ENCODE measurements at regions not wholly inside any gene's neighbourhood (a gene's known extent, or its start where the extent isn't known, plus 50 kb on each side); places are given as distances from the start of the nearest gene placed in this dataset.

DNA sequence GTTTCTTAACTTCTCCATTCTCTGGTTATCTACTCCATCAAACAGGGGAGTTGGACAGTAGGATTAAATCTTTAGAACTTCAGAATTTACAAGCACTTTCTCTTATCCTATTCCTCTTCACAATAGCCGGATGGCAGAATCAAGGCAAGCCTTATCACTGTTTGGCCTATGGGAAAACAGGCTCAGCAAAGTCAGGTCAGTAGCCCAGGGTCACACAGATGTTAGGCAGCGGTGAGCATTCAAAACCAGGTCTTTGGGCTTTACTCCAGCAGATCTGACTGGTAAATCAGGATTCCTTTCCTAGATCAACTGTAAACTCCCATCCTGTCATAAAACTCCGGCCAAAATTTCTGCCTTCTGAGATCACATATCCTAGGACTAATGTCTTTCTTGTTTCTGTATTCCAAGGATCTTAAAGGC is 258.4 kb downstream of the OPA1 start:
- WGBS (ENCODE audit: extremely low coverage, insufficient coverage, insufficient read length), result no CpG with 5 or more reads among the region's 3 CpGs
- Histone ChIP-seq H3K79me1 (ENCODE audit: low read length) (peaks cover 6% of the 10 kb centered on the region), H3K27ac (ENCODE audit: low read depth, low read length) (no peak overlapping the region), H2BK120ac (ENCODE audit: insufficient read depth, low read length, poor library complexity) (no peak overlapping the region), H4K8ac (ENCODE audit: low read depth, low read length) (no peak overlapping the region), H4K12ac (ENCODE audit: low read depth, low read length) (no peak overlapping the region), H3K18ac (ENCODE audit: low read length) (no peak overlapping the region), H2BK5ac (ENCODE audit: low read depth, low read length, poor library complexity) (no peak overlapping the region), H3K14ac (ENCODE audit: low read length) (no peak overlapping the region), H3K27me3 (ENCODE audit: insufficient read depth, low read length) (no peaks in the 10 kb centered on the region), H3K23ac (ENCODE audit: low read length) (no peak overlapping the region), H2BK12ac (ENCODE audit: low read length) (no peak overlapping the region), H3K79me2 (ENCODE audit: control insufficient read depth, insufficient read depth, low read length, poor library complexity) (no peaks in the 10 kb centered on the region), H3K4me1 (ENCODE audit: control insufficient read depth in 1 of 2, insufficient read depth in 2 of 2, low read length in 2 of 2) (peaks cover 4 to 9% of the 10 kb centered on the region in 2 experiments), H3K4me3 (ENCODE audit: low read depth, low read length) (no peak overlapping the region), H3K4me2 (ENCODE audit: low read length) (no peak overlapping the region), H2AFZ (ENCODE audit: insufficient read depth, low read length, poor library complexity) (no peak overlapping the region), H3K36me3 (ENCODE audit: control insufficient read depth in 1 of 2, insufficient read depth in 2 of 2, low read length in 2 of 2) (no peaks in the 10 kb centered on the region), H3K9ac (ENCODE audit: low read length) (no peak overlapping the region), H3K9me3 (ENCODE audit: insufficient read depth, low read depth, low read length) (no peaks in the 10 kb centered on the region), H2AK5ac (ENCODE audit: low read length) (no peak overlapping the region), H3K4ac (ENCODE audit: low read depth, low read length) (no peak overlapping the region), H4K91ac (ENCODE audit: low read depth, low read length) (no peak overlapping the region)
- DNase-seq, result peak; percentile 45 to 77

DNA sequence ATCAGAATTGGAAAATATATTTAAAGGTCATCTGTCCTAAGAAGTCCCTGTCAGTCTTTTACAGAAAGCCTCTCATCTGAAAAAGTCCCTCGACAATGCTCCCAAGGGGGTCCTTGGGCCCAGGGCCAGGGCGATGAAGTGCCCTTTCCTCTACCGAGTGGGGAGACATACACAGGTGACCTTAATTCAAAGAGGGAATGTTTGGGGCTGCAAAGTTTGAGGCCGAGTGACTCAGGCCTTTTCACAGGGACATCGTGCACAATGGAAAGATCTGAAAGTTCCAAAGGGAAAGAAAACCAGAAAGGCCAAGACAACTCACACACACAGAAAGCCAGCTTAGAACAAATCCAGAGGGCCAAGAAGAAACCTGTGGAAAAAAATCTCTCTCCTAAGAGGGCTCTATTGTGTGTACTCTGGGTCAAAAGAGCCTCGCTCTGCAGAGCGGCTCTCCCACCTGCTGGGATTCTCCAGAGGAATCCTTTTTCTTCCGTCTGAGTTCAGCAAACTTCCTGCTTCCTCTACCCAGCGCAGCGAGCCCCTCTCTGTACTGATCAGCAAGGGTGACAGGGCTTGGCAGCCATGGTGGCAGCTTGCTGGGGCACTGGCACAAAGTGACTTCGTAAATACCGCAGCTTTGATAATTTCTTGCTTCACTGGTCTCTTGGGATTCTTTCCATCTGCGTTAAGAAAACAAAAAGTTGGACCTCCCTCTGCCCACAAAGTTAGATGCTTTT is 259.1 kb downstream of the OPA1 start:
- Histone ChIP-seq H3K27ac (ENCODE audit: low read depth, low read length) (peak overlapping the region; percentile 6), H4K12ac (ENCODE audit: low read depth, low read length) (no peak overlapping the region), H3K4ac (ENCODE audit: low read depth, low read length) (no peak overlapping the region), H4K8ac (ENCODE audit: low read depth, low read length) (no peak overlapping the region), H3K4me1 (ENCODE audit: control insufficient read depth in 1 of 2, insufficient read depth in 2 of 2, low read length in 2 of 2) (peaks cover 4 to 9% of the 10 kb centered on the region in 2 experiments), H3K9ac (ENCODE audit: low read length) (no peak overlapping the region), H3K27me3 (ENCODE audit: insufficient read depth, low read length) (no peaks in the 10 kb centered on the region), H3K79me1 (ENCODE audit: low read length) (peaks cover 6% of the 10 kb centered on the region), H2BK12ac (ENCODE audit: low read length) (peak overlapping the region; percentile 79), H3K79me2 (ENCODE audit: control insufficient read depth, insufficient read depth, low read length, poor library complexity) (no peaks in the 10 kb centered on the region), H3K23ac (ENCODE audit: low read length) (no peak overlapping the region), H2BK5ac (ENCODE audit: low read depth, low read length, poor library complexity) (no peak overlapping the region), H3K14ac (ENCODE audit: low read length) (no peak overlapping the region), H3K4me2 (ENCODE audit: low read length) (no peak overlapping the region), H2AK5ac (ENCODE audit: low read length) (no peak overlapping the region), H4K91ac (ENCODE audit: low read depth, low read length) (peak overlapping the region; percentile 36), H3K9me3 (ENCODE audit: insufficient read depth, low read depth, low read length) (no peaks in the 10 kb centered on the region), H3K4me3 (ENCODE audit: low read depth, low read length) (no peak overlapping the region), H3K36me3 (ENCODE audit: control insufficient read depth in 1 of 2, insufficient read depth in 2 of 2, low read length in 2 of 2) (no peaks in the 10 kb centered on the region), H3K18ac (ENCODE audit: low read length) (no peak overlapping the region), H2BK120ac (ENCODE audit: insufficient read depth, low read length, poor library complexity) (peak overlapping the region; percentile 89), H2AFZ (ENCODE audit: insufficient read depth, low read length, poor library complexity) (no peak overlapping the region)
- no peak for DNase-seq
- WGBS (ENCODE audit: extremely low coverage, insufficient coverage, insufficient read length), result no CpG with 5 or more reads among the region's 13 CpGs

DNA sequence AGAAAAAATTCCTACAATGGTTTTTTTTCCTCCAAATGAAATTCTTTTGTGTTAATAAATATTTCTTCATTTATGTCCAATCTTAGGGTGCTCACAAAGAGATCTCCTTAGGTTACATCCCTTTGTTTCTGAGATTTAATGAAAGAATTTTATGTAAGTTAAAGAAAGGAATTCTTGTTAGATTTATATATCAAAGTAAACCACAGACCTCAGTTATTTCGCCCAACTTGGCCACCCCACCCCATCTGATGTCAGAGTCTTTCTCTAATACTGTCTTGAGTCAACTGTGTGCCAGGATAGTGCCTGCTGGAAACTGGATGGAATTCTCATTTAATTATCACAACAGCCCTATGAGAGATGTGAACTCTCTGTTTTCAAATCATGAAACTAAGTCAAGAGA is 259.9 kb downstream of the OPA1 start:
- Histone ChIP-seq H3K9me3 (ENCODE audit: insufficient read depth, low read depth, low read length) (no peaks in the 10 kb centered on the region), H3K4me2 (ENCODE audit: low read length) (no peak overlapping the region)
- WGBS (ENCODE audit: extremely low coverage, insufficient coverage, insufficient read length), result no CpG with 5 or more reads among the region's 1 CpG

DNA sequence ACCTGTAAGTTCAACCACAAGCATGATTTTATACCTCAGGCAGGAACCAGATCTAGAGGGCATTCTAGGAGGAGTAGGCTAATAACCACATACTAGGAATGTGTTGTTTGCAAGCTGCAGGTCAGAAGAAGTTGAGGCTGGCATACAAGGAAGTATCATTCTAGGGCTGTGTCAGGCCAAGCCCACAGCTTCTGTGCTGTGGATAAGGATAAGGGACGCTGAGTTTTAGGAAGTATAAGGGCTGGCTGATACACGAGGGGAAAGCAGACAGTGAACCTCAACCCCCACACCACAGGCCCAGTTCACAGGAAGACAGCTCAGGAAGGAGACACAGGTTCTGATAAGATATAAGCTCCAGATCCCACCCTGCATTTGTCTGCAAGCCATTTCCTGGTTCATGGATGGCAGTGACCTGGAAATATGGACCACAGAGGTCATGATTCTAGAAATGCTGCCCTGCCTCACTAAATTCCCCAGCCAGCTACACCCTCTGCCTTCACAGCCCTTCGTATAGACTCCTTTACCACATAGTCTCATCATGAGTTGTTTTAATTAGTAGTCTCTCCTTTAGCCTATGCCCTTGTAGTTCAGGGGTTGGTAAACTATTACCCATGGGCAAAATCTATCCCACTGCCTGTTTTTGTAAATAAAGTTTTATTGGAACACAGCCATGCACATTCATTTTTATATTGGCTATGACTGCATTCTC is 260.7 kb downstream of the OPA1 start:
- peaks cover 4 to 9% of the 10 kb centered on the region in 2 experiments for H3K4me1 ChIP-seq (ENCODE audit: control insufficient read depth in 1 of 2, insufficient read depth in 2 of 2, low read length in 2 of 2)
- WGBS (ENCODE audit: extremely low coverage, insufficient coverage, insufficient read length), result no CpG with 5 or more reads among the region's 3 CpGs

More for the DNA sequence above, 259.9 kb downstream of the OPA1 start:
- no peaks in the 10 kb centered on the region for H3K79me2 ChIP-seq (ENCODE audit: control insufficient read depth, insufficient read depth, low read length, poor library complexity)
- peaks cover 4 to 9% of the 10 kb centered on the region in 2 experiments for H3K4me1 ChIP-seq (ENCODE audit: control insufficient read depth in 1 of 2, insufficient read depth in 2 of 2, low read length in 2 of 2)
- H3K4ac ChIP-seq (ENCODE audit: low read depth, low read length), result no peak overlapping the region
- H2BK5ac ChIP-seq (ENCODE audit: low read depth, low read length, poor library complexity), result no peak overlapping the region
- no peak overlapping the region for H3K9ac ChIP-seq (ENCODE audit: low read length)
- no peak overlapping the region for H2BK120ac ChIP-seq (ENCODE audit: insufficient read depth, low read length, poor library complexity)
- no peak overlapping the region for H4K12ac ChIP-seq (ENCODE audit: low read depth, low read length)
- H2BK12ac ChIP-seq (ENCODE audit: low read length), result no peak overlapping the region
- no peak overlapping the region for H2AFZ ChIP-seq (ENCODE audit: insufficient read depth, low read length, poor library complexity)
- H4K8ac ChIP-seq (ENCODE audit: low read depth, low read length), result no peak overlapping the region
- H4K91ac ChIP-seq (ENCODE audit: low read depth, low read length), result no peak overlapping the region
- H3K36me3 ChIP-seq (ENCODE audit: control insufficient read depth in 1 of 2, insufficient read depth in 2 of 2, low read length in 2 of 2), result no peaks in the 10 kb centered on the region
- DNase-seq, result no peak
- H2AK5ac ChIP-seq (ENCODE audit: low read length), result no peak overlapping the region
- H3K79me1 ChIP-seq (ENCODE audit: low read length), result peaks cover 6% of the 10 kb centered on the region
- H3K4me3 ChIP-seq (ENCODE audit: low read depth, low read length), result no peak overlapping the region
- no peak overlapping the region for H3K27ac ChIP-seq (ENCODE audit: low read depth, low read length)
- no peaks in the 10 kb centered on the region for H3K27me3 ChIP-seq (ENCODE audit: insufficient read depth, low read length)
- no peak overlapping the region for H3K23ac ChIP-seq (ENCODE audit: low read length)
- no peak overlapping the region for H3K14ac ChIP-seq (ENCODE audit: low read length)
- no peak overlapping the region for H3K18ac ChIP-seq (ENCODE audit: low read length)

More for the DNA sequence above, 260.7 kb downstream of the OPA1 start:
- H2BK120ac ChIP-seq (ENCODE audit: insufficient read depth, low read length, poor library complexity), result no peak overlapping the region
- DNase-seq, result no peak
- no peak overlapping the region for H4K91ac ChIP-seq (ENCODE audit: low read depth, low read length)
- no peak overlapping the region for H3K4ac ChIP-seq (ENCODE audit: low read depth, low read length)
- H3K36me3 ChIP-seq (ENCODE audit: control insufficient read depth in 1 of 2, insufficient read depth in 2 of 2, low read length in 2 of 2), result no peaks in the 10 kb centered on the region
- peaks cover 6% of the 10 kb centered on the region for H3K79me1 ChIP-seq (ENCODE audit: low read length)
- H3K9me3 ChIP-seq (ENCODE audit: insufficient read depth, low read depth, low read length), result no peaks in the 10 kb centered on the region
- no peak overlapping the region for H3K23ac ChIP-seq (ENCODE audit: low read length)
- no peak overlapping the region for H2BK5ac ChIP-seq (ENCODE audit: low read depth, low read length, poor library complexity)
- H3K18ac ChIP-seq (ENCODE audit: low read length), result no peak overlapping the region
- H4K8ac ChIP-seq (ENCODE audit: low read depth, low read length), result no peak overlapping the region
- no peak overlapping the region for H3K14ac ChIP-seq (ENCODE audit: low read length)
- no peak overlapping the region for H3K4me3 ChIP-seq (ENCODE audit: low read depth, low read length)
- H3K27ac ChIP-seq (ENCODE audit: low read depth, low read length), result no peak overlapping the region
- no peak overlapping the region for H2AFZ ChIP-seq (ENCODE audit: insufficient read depth, low read length, poor library complexity)
- H2BK12ac ChIP-seq (ENCODE audit: low read length), result peak overlapping the region; percentile 36
- H2AK5ac ChIP-seq (ENCODE audit: low read length), result no peak overlapping the region
- no peaks in the 10 kb centered on the region for H3K79me2 ChIP-seq (ENCODE audit: control insufficient read depth, insufficient read depth, low read length, poor library complexity)
- H3K4me2 ChIP-seq (ENCODE audit: low read length), result no peak overlapping the region
- no peak overlapping the region for H4K12ac ChIP-seq (ENCODE audit: low read depth, low read length)
- no peak overlapping the region for H3K9ac ChIP-seq (ENCODE audit: low read length)
- no peaks in the 10 kb centered on the region for H3K27me3 ChIP-seq (ENCODE audit: insufficient read depth, low read length)
